OCI-LY1 (cell line): ENCODE measurements at regions not wholly inside any gene's neighbourhood (a gene's known extent, or its start where the extent isn't known, plus 50 kb on each side); places are given as distances from the start of the nearest gene placed in this dataset.
"Not testable (repeated sequence)": the region's sequence is repeated elsewhere in the genome, so short reads cannot be mapped to it uniquely, and the experiment has no call there.

Experiments
- H2AFZ ChIP-seq: fragments of 200-600 bp; sonication (generic), shearing (Covaris generic); 2 replicates; pipeline ENCODE4 v1.6.0; 2014; ENCODE audit warnings: antibody characterized with exemption, mild to moderate bottlenecking, low read length
- H3F3A ChIP-seq: fragments of 200-600 bp; sonication (generic), shearing (Covaris generic); 2 replicates; pipeline ENCODE4 v1.6.0; 2014; ENCODE audit warnings: mild to moderate bottlenecking, antibody characterized with exemption, low read length, moderate library complexity; ENCODE audit not compliant: insufficient read depth
- H3K27ac ChIP-seq: fragments of 200-600 bp; sonication (generic); 2 replicates; pipeline ENCODE4 v1.5.1; 2014; ENCODE audit warnings: low read length, mixed run types, mild to moderate bottlenecking, low read depth; ENCODE audit not compliant: poor library complexity, severe bottlenecking
- H3K27me3 ChIP-seq: fragments of 200-600 bp; sonication (generic); 2 replicates; pipeline ENCODE4 v1.6.0; 2014; ENCODE audit warnings: antibody characterized with exemption, mild to moderate bottlenecking, low read length, moderate library complexity; ENCODE audit not compliant: insufficient read depth
- H3K36me3 ChIP-seq: fragments of 200-600 bp; sonication (generic); 2 replicates; pipeline ENCODE4 v1.6.1; 2014; ENCODE audit warnings: mild to moderate bottlenecking, antibody characterized with exemption, low read length, moderate library complexity, mixed read lengths; ENCODE audit not compliant: insufficient read depth
- H3K4me1 ChIP-seq: fragments of 200-600 bp; sonication (generic); 2 replicates; pipeline ENCODE4 v1.5.1; 2014; ENCODE audit warnings: mild to moderate bottlenecking, low read length, moderate library complexity; ENCODE audit not compliant: insufficient read depth, severe bottlenecking
- H3K4me2 ChIP-seq: fragments of 200-600 bp; sonication (generic), shearing (Covaris generic); 2 replicates; pipeline ENCODE4 v1.6.1; 2014; ENCODE audit warnings: low read length
- H3K4me3 ChIP-seq: fragments of 200-600 bp; sonication (generic); 2 replicates; pipeline ENCODE4 v1.5.1; 2014; ENCODE audit warnings: low read length, low read depth, mild to moderate bottlenecking, mixed read lengths; ENCODE audit not compliant: poor library complexity, severe bottlenecking
- H3K79me2 ChIP-seq: fragments of 200-600 bp; shearing (Covaris generic); 2 replicates; pipeline ENCODE4 v1.6.1; 2016; ENCODE audit warnings: mixed run types, low read length, mixed read lengths; ENCODE audit not compliant: insufficient read depth
- H3K9ac ChIP-seq: fragments of 200-600 bp; sonication (generic), shearing (Covaris generic); 2 replicates; pipeline ENCODE4 v1.6.1; 2014; ENCODE audit warnings: mild to moderate bottlenecking, low read length, mixed read lengths
- H3K9me2 ChIP-seq: fragments of 200-600 bp; sonication (generic), shearing (Covaris generic); 2 replicates; pipeline ENCODE4 v1.6.1; 2014; ENCODE audit warnings: low read depth, mild to moderate bottlenecking, low read length, mixed read lengths
- H3K9me3 ChIP-seq: fragments of 200-600 bp; shearing (Covaris generic); 2 replicates; pipeline ENCODE4 v1.6.1; 2014; ENCODE audit warnings: low read length, mixed read lengths
- H4K20me1 ChIP-seq: fragments of 200-600 bp; sonication (generic), shearing (Covaris generic); 2 replicates; pipeline ENCODE4 v1.6.0; 2016; ENCODE audit warnings: mild to moderate bottlenecking, low read length; ENCODE audit not compliant: insufficient read depth
- CTCF ChIP-seq: fragments of 200-600 bp; sonication (generic), shearing (Covaris generic); IDR thresholded peaks from 2 replicates; pipeline ENCODE4 v1.5.1; 2017; ENCODE audit warnings: mild to moderate bottlenecking, antibody characterized with exemption, low read length, moderate library complexity, mixed read lengths
- EZH2 ChIP-seq: fragments of 200-600 bp; sonication (generic), shearing (Covaris generic); IDR thresholded peaks from 2 replicates; pipeline ENCODE4 v1.8.0; 2017; ENCODE audit warnings: borderline replicate concordance, mixed run types, mild to moderate bottlenecking, antibody characterized with exemption, low read length, moderate library complexity, mixed read lengths

- H3K36me3 ChIP-seq, result no peaks in the 10 kb centered on the region
- H2AFZ ChIP-seq, result no peak overlapping the region
- H3K4me2 ChIP-seq, result no peak overlapping the region
- H3F3A ChIP-seq, result no peaks in the 10 kb centered on the region
- no peak overlapping the region for H3K4me3 ChIP-seq
- H3K4me1 ChIP-seq, result no peaks in the 10 kb centered on the region
- no peaks in the 10 kb centered on the region for H3K9me3 ChIP-seq
- no peaks in the 10 kb centered on the region for H3K9me2 ChIP-seq
- TF ChIP-seq EZH2 (no peak), CTCF (no peak)
- no peak overlapping the region for H3K9ac ChIP-seq
- H4K20me1 ChIP-seq, result no peaks in the 10 kb centered on the region
- H3K79me2 ChIP-seq, result no peaks in the 10 kb centered on the region
- no peak overlapping the region for H3K27ac ChIP-seq
- H3K27me3 ChIP-seq, result no peaks in the 10 kb centered on the region
Observed at GRCh38 chr5:13580058-13580457, 364.4 kb downstream of the DNAH5 start.

GRCh38 chr5:13579091-13579490, 365.4 kb downstream of the DNAH5 start:
- not testable (repeated sequence) for H3K36me3 ChIP-seq, H3K9ac ChIP-seq

GRCh38 chr5:13578311-13579039, 366.0 kb downstream of the DNAH5 start:
- H3K4me3 ChIP-seq, H3F3A ChIP-seq, H3K4me1 ChIP-seq, H3K27ac ChIP-seq, H3K27me3 ChIP-seq, H3K9me2 ChIP-seq, H2AFZ ChIP-seq, H3K9me3 ChIP-seq, H3K36me3 ChIP-seq, H4K20me1 ChIP-seq, H3K4me2 ChIP-seq, H3K79me2 ChIP-seq, H3K9ac ChIP-seq: not testable (repeated sequence)

More at GRCh38 chr5:13579091-13579490, 365.4 kb downstream of the DNAH5 start:
- H3K27ac ChIP-seq, H3F3A ChIP-seq, H3K4me1 ChIP-seq, H4K20me1 ChIP-seq, H3K9me2 ChIP-seq, H3K9me3 ChIP-seq, H3K27me3 ChIP-seq, H2AFZ ChIP-seq, H3K79me2 ChIP-seq, H3K4me2 ChIP-seq, H3K4me3 ChIP-seq: not testable (repeated sequence)

GRCh38 chr5:13574574-13574973, 369.9 kb downstream of the DNAH5 start:
- H3K4me3 ChIP-seq, result no peak overlapping the region
- no peaks in the 10 kb centered on the region for H3F3A ChIP-seq
- no peaks in the 10 kb centered on the region for H3K9me2 ChIP-seq
- H4K20me1 ChIP-seq, result no peaks in the 10 kb centered on the region
- no peaks in the 10 kb centered on the region for H3K79me2 ChIP-seq
- no peak overlapping the region for H3K27ac ChIP-seq
- no peaks in the 10 kb centered on the region for H3K27me3 ChIP-seq
- H3K9ac ChIP-seq, result no peak overlapping the region
- no peaks in the 10 kb centered on the region for H3K9me3 ChIP-seq
- TF ChIP-seq CTCF (no peak), EZH2 (no peak)
- H2AFZ ChIP-seq, result no peak overlapping the region
- H3K36me3 ChIP-seq, result no peaks in the 10 kb centered on the region
- no peak overlapping the region for H3K4me2 ChIP-seq
- H3K4me1 ChIP-seq, result no peaks in the 10 kb centered on the region
